Activated CD4-positive, alpha-beta T cell treated with anti-CD3 and anti-CD28 coated beads, Interleukin-2, amount 50 U/mL, for 48 hours (primary cell): ENCODE measurements at regions not wholly inside any gene's neighbourhood (a gene's known extent, or its start where the extent isn't known, plus 50 kb on each side); places are given as distances from the start of the nearest gene placed in this dataset.

Source experiments
- DNase-seq, 2 experiments: peaks; one replicate each; pipeline ENCODE4 v3.0.0-alpha.2; 2020

DNA sequence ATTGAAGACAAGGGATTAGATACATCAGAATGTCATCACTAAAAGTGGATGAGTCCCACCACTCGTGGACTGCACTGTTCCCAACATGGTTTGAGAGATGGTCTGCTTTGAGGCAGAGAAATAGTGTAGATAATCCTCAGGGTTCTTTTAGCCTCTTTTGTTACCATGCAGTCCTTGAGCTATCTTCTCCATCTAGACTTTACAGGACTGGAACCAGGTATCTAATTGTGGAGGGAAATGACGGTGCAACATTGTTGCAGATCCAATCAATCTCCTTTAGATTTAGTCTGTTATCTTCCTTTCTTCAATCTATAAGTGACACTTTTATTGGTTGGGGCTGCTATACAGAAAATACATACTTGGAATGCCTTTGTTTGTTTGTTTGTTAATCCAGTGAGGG is 183.8 kb upstream of the CWC22 start:
- no peak for DNase-seq

DNA sequence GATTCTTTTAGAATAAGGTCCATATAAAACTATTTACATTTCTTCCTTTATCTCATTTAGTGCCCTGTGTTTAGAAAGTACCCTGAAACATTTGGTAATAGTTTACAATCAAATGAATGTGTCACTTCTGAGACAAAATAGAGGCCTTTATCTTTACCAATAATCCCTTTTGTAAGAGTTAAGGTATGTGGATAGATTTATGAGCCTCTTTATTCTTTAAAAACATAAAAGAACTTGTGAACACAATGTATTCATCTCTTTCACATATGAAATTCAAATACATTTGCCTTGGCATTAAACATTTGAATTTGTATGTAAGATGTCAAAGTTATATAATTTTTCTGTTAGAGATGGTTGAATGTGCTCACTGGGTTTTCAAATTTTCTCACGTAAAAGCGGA is 180.5 kb upstream of the CWC22 start:
- DNase-seq = no peak

DNA sequence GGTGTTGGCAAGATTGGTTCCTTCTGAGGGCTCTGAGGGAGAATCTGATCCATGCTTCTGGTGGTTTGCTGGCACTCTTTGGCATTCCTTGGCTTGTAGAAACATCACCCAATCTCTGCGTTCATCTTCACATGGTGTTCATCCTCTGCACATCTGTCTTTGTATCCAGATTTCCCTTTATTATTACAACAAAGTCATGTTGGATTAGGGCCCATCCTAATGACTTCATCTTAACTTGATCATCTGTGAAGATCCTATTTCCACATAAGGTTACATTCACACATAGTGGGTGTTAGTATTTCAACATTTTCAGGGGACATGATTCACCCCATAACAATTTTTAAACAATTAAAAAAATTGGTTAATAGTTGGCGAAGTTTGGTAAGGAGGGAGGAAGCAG is 177.4 kb upstream of the CWC22 start:
- no peak for DNase-seq

DNA sequence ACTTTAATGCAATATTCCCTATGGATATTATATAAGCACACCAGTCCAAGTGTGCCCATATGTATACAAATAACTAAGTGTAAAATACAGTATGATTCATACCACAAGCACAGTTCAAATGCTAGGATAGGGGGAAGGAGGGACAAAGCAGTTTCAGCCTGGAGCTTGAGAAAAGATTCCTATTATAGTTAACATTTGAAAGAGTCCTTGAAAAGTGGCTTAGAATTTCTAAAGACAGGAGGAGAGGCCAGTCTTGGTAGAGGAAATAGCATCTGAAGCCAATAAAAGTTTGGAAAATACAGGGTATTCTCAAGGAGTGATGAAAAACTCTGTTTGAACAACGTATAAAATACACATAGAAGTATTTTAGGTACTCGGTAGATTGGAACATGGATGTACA is 173.4 kb upstream of the CWC22 start:
- DNase-seq = no peak

DNA sequence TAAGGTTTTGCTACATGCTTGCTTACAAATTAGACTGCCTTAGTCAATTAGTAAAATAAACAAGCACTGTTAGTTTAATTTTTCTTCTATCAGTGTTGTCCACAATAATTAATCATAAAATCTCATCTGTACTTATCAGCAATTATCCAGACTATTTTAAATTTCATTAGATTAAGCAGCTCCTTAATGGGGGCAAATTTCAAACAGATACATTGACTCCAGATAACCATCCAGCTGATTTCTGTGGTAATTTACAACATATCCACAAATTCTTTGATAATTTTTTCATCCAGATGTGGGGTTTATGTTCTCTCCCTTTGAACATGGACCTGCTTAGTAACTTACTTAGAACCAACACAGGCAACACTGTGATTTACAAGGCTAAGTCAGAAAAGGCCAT is 170.4 kb upstream of the CWC22 start:
- no peak for DNase-seq

DNA sequence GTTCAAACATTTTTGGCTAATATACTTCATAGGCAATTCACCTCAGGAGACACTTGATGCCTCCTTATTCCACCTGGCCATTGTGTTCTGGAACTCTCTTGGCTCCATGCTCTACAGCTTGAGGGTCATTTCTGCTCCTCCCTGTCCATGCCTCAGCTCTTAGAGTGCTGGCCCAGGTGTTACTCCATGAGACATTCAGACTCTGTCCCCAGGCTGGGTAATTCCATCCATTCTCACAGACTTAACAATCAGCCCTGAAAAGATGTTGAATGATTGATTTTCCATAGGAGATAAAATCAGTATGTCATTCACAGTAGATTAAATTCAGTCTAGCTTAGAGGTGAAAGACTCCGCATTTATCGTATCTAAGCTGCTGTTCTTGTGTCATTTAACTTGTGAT is 168.6 kb upstream of the CWC22 start:
- no peak for DNase-seq

DNA sequence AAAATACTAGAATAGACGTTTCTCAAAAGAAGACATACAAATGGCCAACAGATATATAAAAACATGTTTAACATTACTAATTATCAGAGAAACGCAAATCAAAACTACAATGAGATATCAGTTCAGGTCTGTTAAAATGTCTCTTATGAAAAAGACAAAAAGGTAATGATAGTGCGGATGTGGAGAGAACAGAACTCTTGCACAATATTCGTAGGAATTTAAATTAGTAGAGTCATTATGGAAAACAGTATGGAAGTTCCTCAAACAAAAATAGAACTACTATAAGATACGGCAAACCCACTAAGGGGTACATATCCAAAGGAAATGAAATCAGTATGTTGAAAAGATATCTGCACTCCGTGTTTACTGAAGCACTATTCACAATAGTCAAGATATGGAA is 167.5 kb upstream of the CWC22 start:
- no peak for DNase-seq

DNA sequence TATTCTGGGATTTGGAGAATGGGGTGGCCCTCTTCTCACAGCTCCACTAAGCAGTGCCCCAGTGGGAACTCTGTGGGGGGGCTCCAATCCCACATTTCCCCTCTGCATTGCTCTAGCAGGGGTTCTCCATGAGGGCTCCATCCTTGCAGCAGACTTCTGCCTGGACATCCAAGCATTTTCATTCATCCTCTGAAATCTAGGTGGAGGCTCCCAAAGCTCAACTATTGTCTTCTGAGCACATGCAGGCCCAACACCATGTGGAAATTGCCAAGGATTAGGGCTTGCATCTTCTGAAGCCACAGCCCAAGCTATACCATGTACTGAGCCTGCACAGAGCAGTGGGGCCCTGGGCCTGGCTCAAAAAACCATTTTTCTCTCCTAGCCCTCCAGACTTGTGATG is 162.4 kb upstream of the CWC22 start:
- DNase-seq = no peak

DNA sequence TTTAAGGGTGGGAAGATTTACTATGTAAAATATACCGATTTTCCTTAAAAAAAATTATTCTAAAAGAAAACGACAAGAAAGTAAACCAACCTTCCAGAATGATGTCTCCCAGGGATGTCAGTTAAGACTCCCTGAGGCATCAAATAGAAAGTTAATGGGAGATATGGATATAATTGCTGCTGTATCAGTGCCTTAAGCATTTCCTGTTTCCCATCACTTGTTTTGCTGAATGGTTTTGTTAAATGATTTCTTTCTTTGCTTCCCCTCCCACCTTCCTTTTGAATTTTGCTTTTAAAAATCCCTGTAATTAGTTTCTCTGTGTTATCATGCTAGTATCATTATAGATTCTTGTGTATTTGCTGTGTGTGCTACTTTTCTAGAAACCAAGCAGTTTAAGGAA is 154.3 kb upstream of the CWC22 start:
- no peak for DNase-seq

DNA sequence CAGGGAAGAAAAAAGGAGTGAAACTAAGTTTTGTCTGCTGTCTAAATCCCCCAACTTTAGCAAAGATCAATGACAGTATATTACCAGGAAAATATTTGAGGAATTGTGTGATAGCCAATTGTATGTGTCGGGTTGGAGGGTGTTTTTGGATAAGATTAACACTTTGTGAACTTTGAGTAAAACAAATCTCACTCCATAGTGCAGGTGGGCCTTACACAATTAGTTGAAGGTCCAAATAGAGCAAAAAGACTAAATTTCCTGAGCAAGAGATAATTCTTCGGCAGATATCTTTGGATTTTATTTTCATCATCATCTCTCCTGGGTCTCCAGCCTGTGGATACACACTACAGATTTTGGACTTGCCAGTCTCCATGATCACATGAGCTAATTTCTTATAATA is 152.8 kb upstream of the CWC22 start:
- DNase-seq = no peak

DNA sequence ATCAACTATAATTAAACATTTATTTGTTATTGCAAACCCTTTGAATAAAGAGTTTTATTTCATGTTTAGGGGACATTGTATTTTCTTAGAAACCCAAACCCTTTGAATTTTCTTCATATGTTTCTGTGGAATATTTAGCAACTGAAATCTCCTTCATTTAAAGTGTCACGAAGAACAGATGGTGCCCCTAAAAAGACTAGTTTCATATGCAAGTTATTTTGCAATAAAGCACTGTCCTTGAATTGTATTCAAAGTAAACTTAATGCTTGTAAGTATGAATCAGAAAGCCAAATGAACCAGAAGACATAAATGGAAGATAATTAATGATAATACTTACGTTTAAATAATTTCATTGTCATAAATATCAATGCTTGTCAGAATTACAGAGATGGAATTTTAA is 151.9 kb upstream of the CWC22 start:
- DNase-seq = no peak

DNA sequence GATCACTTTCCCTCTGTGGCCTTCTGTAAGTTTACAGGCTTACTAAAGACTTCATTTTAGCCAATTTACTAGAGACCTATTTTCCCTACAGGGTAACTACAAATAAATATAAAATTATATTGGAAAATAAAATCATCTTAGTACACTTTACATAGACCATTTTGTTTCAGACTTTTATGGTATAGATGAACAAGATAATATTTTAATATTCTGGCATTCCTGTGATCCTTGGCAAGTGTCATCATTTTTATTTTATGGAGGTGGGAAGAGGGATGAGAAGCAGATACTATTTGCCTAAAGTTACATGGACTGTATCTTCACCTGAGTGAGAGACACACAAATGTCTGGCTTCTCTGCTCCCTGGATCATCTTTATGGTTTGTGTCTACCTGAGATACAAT is 149.6 kb upstream of the CWC22 start:
- DNase-seq = no peak

DNA sequence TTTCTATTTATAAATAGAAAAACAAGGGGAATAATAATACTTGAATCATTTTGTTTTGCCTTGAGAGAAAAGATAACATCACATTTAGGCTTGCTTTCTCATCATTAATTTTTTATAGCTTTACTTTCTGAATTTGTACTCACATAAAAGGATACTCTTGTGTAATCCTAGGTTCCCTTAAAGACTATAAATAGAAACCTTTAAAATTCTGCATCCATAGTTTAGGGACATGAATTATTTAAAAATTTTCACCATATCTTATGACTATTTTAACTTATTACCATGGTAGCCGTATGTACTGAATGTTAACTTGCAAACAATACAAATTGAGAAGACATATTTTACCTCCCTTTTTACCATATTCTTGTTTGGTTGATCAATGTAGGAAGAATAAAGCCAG is 143.5 kb upstream of the CWC22 start:
- no peak for DNase-seq

DNA sequence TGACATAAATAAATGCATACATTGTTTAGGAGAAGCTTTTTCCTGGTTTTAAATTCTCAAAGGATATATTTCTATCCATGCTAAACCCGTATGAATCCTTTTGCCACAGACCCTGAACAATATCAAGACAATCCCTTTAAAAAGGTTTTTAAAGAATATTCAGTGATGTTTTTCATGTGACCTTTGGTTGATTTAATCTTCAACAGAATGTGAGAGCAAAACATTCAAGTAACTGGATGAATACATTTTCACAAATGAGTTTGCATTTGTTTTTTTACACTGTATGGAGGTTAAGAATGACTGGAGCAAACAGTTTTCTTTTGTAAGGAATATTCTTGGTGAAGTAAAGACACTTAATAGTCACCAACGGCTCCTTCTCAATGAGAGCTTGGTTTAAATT is 139.4 kb upstream of the CWC22 start:
- no peak for DNase-seq

DNA sequence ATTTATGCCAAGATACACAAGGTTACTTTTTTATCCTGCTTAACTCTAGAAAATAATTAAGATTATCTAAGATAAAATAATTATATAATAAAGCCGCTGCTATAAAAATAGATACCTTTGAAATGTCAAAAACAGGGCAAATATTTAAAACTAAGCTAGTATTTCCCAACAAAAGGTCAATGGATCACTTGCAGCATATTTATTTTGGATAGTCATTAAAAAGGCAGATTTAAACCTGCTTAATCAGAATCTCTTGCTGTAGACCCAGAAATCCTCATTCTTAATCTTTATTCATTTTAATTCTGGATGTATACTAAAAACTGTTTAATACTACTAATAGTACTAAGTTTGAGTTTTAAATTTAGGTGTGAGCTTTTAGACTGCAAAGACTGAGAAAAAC is 139.0 kb upstream of the CWC22 start:
- no peak for DNase-seq

DNA sequence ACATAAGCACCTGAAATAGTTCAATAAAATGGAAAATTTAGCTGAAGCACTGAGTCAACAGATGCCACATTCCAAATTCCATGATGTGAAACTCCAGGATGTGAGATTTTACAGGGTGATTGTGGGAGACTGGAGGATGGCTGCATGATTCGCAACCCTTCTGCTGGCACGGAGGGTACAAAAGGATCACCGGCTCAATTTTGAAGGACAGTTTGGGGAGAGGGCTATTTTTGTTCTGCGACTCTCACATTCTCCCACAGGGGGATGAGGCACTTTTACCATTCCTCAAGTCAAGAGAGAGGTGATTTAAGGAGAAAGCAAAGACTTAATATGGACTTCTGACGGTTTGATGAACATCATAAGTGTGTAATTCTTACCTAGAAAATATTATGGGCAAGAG is 138.1 kb upstream of the CWC22 start:
- no peak for DNase-seq

DNA sequence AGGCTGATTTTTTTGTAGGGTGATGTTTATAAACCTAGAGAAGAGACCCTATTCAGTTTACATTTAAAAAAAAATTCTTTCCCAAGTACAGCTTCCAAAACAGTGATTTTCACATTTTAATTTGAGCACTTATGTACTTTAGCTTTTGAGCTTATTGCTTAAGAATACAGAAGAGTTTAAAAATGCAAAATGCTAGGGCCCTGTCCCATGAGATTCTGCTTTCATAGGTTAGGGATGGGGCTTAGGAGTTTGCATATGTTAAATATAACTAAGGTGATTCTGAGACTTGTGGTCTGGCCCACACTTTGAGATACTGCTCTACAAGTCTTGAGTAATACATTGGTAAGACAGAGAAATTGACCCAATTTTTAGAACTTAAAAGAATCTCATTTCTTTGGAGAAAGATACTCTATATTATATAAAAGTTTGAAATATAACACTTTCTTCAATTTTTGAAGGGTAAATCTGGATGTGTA is 137.3 kb upstream of the CWC22 start:
- no peak for DNase-seq

DNA sequence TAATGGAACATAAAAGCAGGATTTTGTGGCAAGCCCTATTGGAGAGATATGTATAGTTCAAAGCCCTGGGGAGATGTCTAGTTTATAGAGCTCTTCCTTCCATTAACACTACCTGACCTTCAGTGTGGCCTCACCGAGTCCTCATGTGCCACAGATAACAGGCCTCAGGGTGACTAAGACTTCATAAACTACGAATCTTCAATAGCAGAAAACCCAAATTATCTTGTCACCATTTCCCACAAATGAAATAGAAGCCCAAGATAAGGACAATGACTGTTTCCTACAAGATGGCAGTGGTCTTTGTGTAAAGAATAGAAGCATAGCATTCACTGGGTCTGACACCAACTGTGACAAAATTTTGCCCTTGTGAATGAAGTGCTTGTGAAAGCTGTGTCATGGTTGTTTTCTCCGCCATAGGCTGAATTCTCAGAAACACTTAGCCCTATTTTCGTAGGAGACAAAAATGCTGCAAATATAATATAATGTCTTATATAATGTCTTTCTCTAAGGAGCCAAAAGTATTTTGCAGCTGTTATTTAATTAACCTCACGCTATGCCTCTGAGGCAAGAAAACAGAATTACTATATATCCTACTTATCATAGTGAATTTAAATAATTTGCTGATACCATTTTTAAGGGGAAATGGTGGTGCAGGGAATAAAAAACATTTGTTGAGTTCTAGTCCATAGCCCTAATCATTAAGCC is 136.7 kb upstream of the CWC22 start:
- DNase-seq = no peak

DNA sequence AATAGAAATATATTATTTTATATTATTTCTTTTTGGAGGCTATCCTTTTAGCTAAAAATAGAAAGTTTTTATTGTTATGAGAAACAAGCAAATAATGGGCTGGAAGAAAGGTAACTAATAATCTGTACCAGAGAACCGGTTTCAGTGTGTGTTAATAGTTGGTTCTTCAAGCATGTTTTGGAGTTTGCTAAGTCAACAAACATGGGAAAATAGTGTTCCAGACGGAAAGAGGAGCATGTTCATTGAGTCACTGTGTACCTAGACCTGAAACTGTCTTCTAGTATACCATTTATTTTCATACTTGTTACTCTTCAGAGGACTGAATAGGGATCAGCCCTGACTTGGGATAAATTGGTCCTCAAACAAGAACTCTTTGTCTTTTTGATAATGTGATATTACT is 134.5 kb upstream of the CWC22 start:
- no peak for DNase-seq

DNA sequence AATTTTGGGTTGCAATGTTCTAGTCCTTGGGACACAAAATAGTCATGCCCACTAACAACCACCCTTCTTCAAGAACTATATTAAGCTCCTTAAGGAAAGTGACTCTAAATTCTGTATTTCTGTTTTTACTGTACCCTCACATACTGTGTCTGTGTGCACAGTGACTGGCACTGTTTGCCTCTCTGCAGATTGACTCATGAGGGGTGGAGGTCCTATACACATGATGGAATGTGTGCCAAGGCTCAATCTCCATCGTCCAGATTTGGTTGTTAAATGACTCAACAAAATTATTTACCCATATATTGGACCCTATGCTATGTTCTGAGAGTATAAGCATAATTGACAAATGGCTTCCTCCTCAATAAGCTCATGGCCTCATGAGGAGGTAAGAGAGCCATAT is 126.6 kb upstream of the CWC22 start:
- no peak for DNase-seq

DNA sequence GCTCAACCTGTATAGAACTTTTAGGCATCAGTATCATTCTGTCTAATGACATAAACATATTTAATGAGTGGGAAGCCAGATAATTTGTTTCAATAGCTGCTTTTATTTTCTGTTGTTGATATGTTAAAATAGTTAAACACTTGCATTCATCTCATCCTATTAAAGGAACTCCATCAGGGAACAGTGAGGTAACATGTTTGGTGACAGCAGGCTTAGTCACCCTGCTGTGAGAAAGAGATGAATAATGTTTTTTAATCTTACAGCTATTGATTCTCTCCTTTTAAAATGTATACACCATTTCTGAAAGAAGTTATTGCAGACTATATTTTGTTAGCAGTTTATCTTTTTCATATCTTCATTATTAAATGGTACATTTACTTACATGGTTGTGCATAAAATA is 123.3 kb upstream of the CWC22 start:
- no peak for DNase-seq

DNA sequence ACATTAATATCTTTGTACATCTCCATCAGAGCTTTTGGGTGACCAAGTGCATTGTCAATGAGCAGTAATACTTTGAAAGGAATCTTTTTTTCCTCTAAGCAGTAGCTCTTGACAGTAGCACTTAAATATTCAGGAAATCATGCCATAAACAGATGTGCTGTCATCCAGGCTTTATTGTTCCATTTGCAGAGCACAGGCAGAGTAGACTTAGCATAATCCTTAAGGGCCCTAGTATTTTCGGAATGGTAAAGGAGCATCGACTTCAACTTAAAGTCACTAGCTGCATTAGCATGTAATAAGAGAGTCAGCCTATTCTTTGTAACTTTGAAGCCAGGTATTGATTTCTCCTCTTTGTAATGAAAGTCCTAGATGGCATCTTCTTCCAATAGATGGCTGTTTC is 121.8 kb upstream of the CWC22 start:
- no peak for DNase-seq

DNA sequence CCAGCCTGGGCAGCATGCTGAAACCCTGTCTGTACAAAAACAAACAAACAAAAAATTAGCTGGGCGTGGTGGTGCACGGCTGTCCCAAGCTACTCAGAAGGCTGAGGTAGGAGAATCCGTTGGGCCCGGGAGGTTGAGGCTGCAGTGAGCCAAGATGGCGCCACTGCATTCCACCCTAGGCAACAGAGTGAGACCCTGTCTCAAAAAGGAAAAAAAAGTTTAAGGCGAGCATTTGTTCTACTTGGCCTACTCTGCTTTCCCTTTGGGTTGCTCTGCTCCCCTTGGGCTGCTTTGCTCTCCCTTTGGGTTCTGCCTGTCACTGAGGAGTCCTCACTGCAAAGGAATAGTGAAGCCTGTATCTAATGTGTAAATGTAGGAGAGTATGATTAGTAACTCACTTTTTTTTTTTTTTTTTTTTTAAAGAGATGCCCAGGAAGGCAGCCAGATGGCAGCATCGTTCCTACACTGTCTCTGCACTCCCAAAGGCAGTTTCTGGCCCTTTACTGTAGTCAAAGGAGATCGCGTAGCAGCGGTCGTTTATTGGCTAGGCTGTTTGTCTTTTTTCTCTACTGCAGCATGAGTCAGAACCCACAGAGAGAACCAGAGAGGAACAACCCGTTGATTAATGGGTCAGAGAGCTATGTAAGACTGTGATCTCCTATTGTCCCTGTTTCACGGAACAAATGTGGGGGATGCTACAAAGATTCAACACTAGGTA is 118.3 kb upstream of the CWC22 start:
- peak; percentile 17 to 40 for DNase-seq

DNA sequence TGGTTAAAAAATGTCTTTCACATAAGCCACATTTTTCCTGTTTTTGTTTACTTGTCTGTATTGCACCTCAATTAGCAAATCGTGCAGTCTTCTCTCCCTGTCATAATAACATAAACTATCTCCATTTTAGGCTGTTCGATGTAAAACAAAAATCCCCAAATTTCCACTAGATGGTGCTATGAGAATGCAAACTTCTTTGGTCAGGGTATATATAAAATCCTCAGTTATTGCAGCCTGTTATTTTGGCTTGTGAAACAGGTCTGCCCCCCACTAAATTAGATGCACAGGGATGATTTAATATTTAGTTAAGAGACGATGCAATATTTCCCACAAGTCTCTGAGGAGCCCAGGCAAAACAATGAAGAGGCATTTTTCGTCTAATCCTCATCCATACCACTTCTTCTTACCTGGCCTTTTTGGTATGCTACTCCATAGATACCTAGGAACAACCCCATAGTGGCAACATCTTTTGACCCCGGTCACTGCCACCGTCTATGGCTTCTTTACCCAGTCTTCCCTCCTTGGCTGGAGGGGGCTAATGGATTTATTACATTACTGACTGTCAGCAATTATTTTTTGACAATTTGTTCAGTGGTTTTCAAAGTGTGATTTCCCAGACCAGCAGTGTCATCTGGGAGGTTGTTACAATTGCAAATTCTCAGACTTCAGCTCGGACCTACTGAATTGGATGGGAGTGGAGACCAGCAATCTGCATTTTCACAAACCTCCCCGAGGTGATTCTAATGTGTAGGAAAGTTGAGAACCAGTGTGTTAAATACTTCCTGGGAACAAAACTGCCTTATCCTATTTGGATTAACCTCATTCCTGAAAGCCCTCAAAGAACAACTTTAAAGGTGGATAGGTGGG is 117.4 kb upstream of the CWC22 start:
- no peak for DNase-seq
